Mammary epithelial cell (primary cell): ENCODE measurements at regions not wholly inside any gene's neighbourhood (a gene's known extent, or its start where the extent isn't known, plus 50 kb on each side); places are given as distances from the start of the nearest gene placed in this dataset.

Experiments used
- CTCF ChIP-seq, 2 donors: IDR thresholded peaks in 1 of 2; conservative IDR thresholded peaks in 1 of 2; 2 replicates each; pipeline ENCODE4 v1.5.1; 2011 to 2012; ENCODE audit warnings: inconsistent platforms in 2 of 2, low read length in 2 of 2, mild to moderate bottlenecking in 2 of 2, control low read depth in 1 of 2, low read depth in 1 of 2; ENCODE audit not compliant: insufficient read depth in 1 of 2; ENCODE audit errors: extremely low read depth in 1 of 2
- EZH2 ChIP-seq: IDR thresholded peaks from 2 replicates; pipeline ENCODE4 v1.6.1; 2012; ENCODE audit warnings: low read length, inconsistent platforms, borderline replicate concordance

- TF ChIP-seq CTCF (conservative IDR thresholded peaks at IDR 0.05 in 1 of 2, IDR thresholded peaks at IDR 0.05 in 1 of 2; ENCODE audit: extremely low read depth in 1 of 2, insufficient read depth in 1 of 2, low read depth in 1 of 2, low read length in 2 of 2) = no peak
- TF ChIP-seq EZH2 = no peak
Measured at GRCh38 chr20:29742699-29743100, 1514.8 kb upstream of the DEFB115 start.
